ENCODE measurements at regions not wholly inside any gene's neighbourhood (a gene's known extent, or its start where the extent isn't known, plus 50 kb on each side); places are given as distances from the start of the nearest gene placed in this dataset.
"Not testable (repeated sequence)": the region's sequence is repeated elsewhere in the genome, so short reads cannot be mapped to it uniquely, and the experiment has no call there.

- ATAC-seq (replicated peaks), result no peak
- no peak overlapping the region for H3K4me3 Mint-ChIP-seq
- H3K27me3 Mint-ChIP-seq, result no peaks in the 10 kb centered on the region
- H3K9me3 Mint-ChIP-seq, result peaks cover 8% of the 10 kb centered on the region
- H3K36me3 Mint-ChIP-seq (ENCODE audit: low read depth), result no peaks in the 10 kb centered on the region
- no peaks in the 10 kb centered on the region for H3K4me1 Mint-ChIP-seq
- no peak overlapping the region for H3K27ac Mint-ChIP-seq
These were observed 662.4 kb downstream of the DTWD2 start for GRCh38 chr5:118325931-118326330.

GRCh38 chr5:118323723-118324122 is 664.6 kb downstream of the DTWD2 start:
- H3K27ac Mint-ChIP-seq; H3K4me3 Mint-ChIP-seq; ATAC-seq (replicated peaks): not testable (repeated sequence)

GRCh38 chr5:118321081-118321480 is 667.3 kb downstream of the DTWD2 start:
- no peaks in the 10 kb centered on the region for H3K4me1 Mint-ChIP-seq
- no peaks in the 10 kb centered on the region for H3K27me3 Mint-ChIP-seq
- H3K9me3 Mint-ChIP-seq, result peaks cover 7% of the 10 kb centered on the region
- no peak overlapping the region for H3K27ac Mint-ChIP-seq
- H3K36me3 Mint-ChIP-seq (ENCODE audit: low read depth), result no peaks in the 10 kb centered on the region
- no peak for ATAC-seq (replicated peaks)
- H3K4me3 Mint-ChIP-seq, result no peak overlapping the region

More at GRCh38 chr5:118323723-118324122, 664.6 kb downstream of the DTWD2 start:
- H3K27me3 Mint-ChIP-seq; H3K36me3 Mint-ChIP-seq (ENCODE audit: low read depth); H3K4me1 Mint-ChIP-seq: not testable (repeated sequence)
- H3K9me3 Mint-ChIP-seq, result peaks cover 12% of the 10 kb centered on the region

GRCh38 chr5:118320121-118320520 is 668.2 kb downstream of the DTWD2 start:
- no peaks in the 10 kb centered on the region for H3K27me3 Mint-ChIP-seq
- no peak overlapping the region for H3K4me3 Mint-ChIP-seq

GRCh38 chr5:118314931-118315330 is 673.4 kb downstream of the DTWD2 start:
- H3K27me3 Mint-ChIP-seq, result no peaks in the 10 kb centered on the region

More at GRCh38 chr5:118320121-118320520, 668.2 kb downstream of the DTWD2 start:
- H3K9me3 Mint-ChIP-seq, result peaks cover 7% of the 10 kb centered on the region
- H3K27ac Mint-ChIP-seq, result no peak overlapping the region
- H3K4me1 Mint-ChIP-seq, result no peaks in the 10 kb centered on the region
- no peaks in the 10 kb centered on the region for H3K36me3 Mint-ChIP-seq (ENCODE audit: low read depth)
- ATAC-seq (replicated peaks), result no peak

GRCh38 chr5:118311103-118311819 is 677.1 kb downstream of the DTWD2 start:
- Mint-ChIP-seq H3K36me3 (ENCODE audit: low read depth) (no peaks in the 10 kb centered on the region), H3K27me3 (no peaks in the 10 kb centered on the region), H3K4me3 (no peak overlapping the region), H3K4me1 (no peaks in the 10 kb centered on the region), H3K9me3 (no peaks in the 10 kb centered on the region), H3K27ac (no peak overlapping the region)
- no peak for ATAC-seq (replicated peaks)

More at GRCh38 chr5:118314931-118315330, 673.4 kb downstream of the DTWD2 start:
- Mint-ChIP-seq H3K4me3 (no peak overlapping the region), H3K27ac (no peak overlapping the region), H3K4me1 (no peaks in the 10 kb centered on the region), H3K36me3 (ENCODE audit: low read depth) (no peaks in the 10 kb centered on the region), H3K9me3 (peaks cover under 1% of the 10 kb centered on the region)
- ATAC-seq (replicated peaks), result no peak

GRCh38 chr5:118310401-118310800 is 677.9 kb downstream of the DTWD2 start:
- Mint-ChIP-seq H3K9me3 (no peaks in the 10 kb centered on the region), H3K4me1 (no peaks in the 10 kb centered on the region), H3K27ac (no peak overlapping the region), H3K36me3 (ENCODE audit: low read depth) (no peaks in the 10 kb centered on the region), H3K27me3 (no peaks in the 10 kb centered on the region), H3K4me3 (no peak overlapping the region)
- no peak for ATAC-seq (replicated peaks)

- Mint-ChIP-seq H3K4me1 (no peaks in the 10 kb centered on the region), H3K27me3 (no peaks in the 10 kb centered on the region), H3K27ac (no peak overlapping the region), H3K4me3 (no peak overlapping the region), H3K9me3 (no peaks in the 10 kb centered on the region), H3K36me3 (ENCODE audit: low read depth) (no peaks in the 10 kb centered on the region)
- no peak for ATAC-seq (replicated peaks)
These were observed 685.1 kb downstream of the DTWD2 start for GRCh38 chr5:118303296-118303695.

GRCh38 chr5:118302786-118303185 is 685.6 kb downstream of the DTWD2 start:
- ATAC-seq (replicated peaks), result no peak
- H3K27me3 Mint-ChIP-seq, result no peaks in the 10 kb centered on the region
- H3K36me3 Mint-ChIP-seq (ENCODE audit: low read depth), result no peaks in the 10 kb centered on the region
- H3K9me3 Mint-ChIP-seq, result no peaks in the 10 kb centered on the region
- no peaks in the 10 kb centered on the region for H3K4me1 Mint-ChIP-seq
- H3K27ac Mint-ChIP-seq, result no peak overlapping the region
- no peak overlapping the region for H3K4me3 Mint-ChIP-seq

GRCh38 chr5:118301696-118302095 is 686.7 kb downstream of the DTWD2 start:
- Mint-ChIP-seq H3K27me3 (no peaks in the 10 kb centered on the region), H3K4me1 (no peaks in the 10 kb centered on the region), H3K4me3 (no peak overlapping the region), H3K36me3 (ENCODE audit: low read depth) (no peaks in the 10 kb centered on the region), H3K27ac (no peak overlapping the region), H3K9me3 (peaks cover 4% of the 10 kb centered on the region)
- no peak for ATAC-seq (replicated peaks)

GRCh38 chr5:118295045-118295444 is 693.3 kb downstream of the DTWD2 start:
- Mint-ChIP-seq H3K4me1 (no peaks in the 10 kb centered on the region), H3K27me3 (no peaks in the 10 kb centered on the region), H3K27ac (no peak overlapping the region), H3K9me3 (peaks cover 13% of the 10 kb centered on the region), H3K36me3 (ENCODE audit: low read depth) (no peaks in the 10 kb centered on the region), H3K4me3 (no peak overlapping the region)
- ATAC-seq (replicated peaks), result no peak

GRCh38 chr5:118293378-118293777 is 695.0 kb downstream of the DTWD2 start:
- no peaks in the 10 kb centered on the region for H3K4me1 Mint-ChIP-seq
- no peaks in the 10 kb centered on the region for H3K27me3 Mint-ChIP-seq
- H3K9me3 Mint-ChIP-seq, result peaks cover 13% of the 10 kb centered on the region
- H3K36me3 Mint-ChIP-seq (ENCODE audit: low read depth), result no peaks in the 10 kb centered on the region
- H3K27ac Mint-ChIP-seq, result no peak overlapping the region
- ATAC-seq (replicated peaks), result no peak
- H3K4me3 Mint-ChIP-seq, result no peak overlapping the region

GRCh38 chr5:118290204-118290603 is 698.1 kb downstream of the DTWD2 start:
- Mint-ChIP-seq H3K9me3 (peaks cover 16% of the 10 kb centered on the region), H3K27ac (no peak overlapping the region), H3K4me1 (no peaks in the 10 kb centered on the region), H3K27me3 (no peaks in the 10 kb centered on the region), H3K4me3 (no peak overlapping the region), H3K36me3 (ENCODE audit: low read depth) (no peaks in the 10 kb centered on the region)
- ATAC-seq (replicated peaks), result no peak

- H3K27me3 Mint-ChIP-seq; H3K4me3 Mint-ChIP-seq; H3K36me3 Mint-ChIP-seq (ENCODE audit: low read depth); H3K27ac Mint-ChIP-seq; H3K4me1 Mint-ChIP-seq; ATAC-seq (replicated peaks): not testable (repeated sequence)
- H3K9me3 Mint-ChIP-seq, result peaks cover 12% of the 10 kb centered on the region
These were observed 704.1 kb downstream of the DTWD2 start for GRCh38 chr5:118284230-118284629.

- H3K27me3 Mint-ChIP-seq; H3K4me1 Mint-ChIP-seq; H3K36me3 Mint-ChIP-seq (ENCODE audit: low read depth); H3K4me3 Mint-ChIP-seq; ATAC-seq (replicated peaks); H3K27ac Mint-ChIP-seq: not testable (repeated sequence)
- peaks cover 12% of the 10 kb centered on the region for H3K9me3 Mint-ChIP-seq
These were observed 705.8 kb downstream of the DTWD2 start for GRCh38 chr5:118282480-118283038.
